GM23248 (cell line): ENCODE measurements at regions not wholly inside any gene's neighbourhood (a gene's known extent, or its start where the extent isn't known, plus 50 kb on each side); places are given as distances from the start of the nearest gene placed in this dataset.

ENCODE experiments used
- EZH2 ChIP-seq: fragments of 200-600 bp; sonication (generic); IDR thresholded peaks from 2 replicates; pipeline ENCODE4 v1.6.1; 2018; ENCODE audit warnings: antibody characterized with exemption, mild to moderate bottlenecking; ENCODE audit not compliant: insufficient read depth, poor library complexity, severe bottlenecking
- EZH2phosphoT487 ChIP-seq: fragments of 200-600 bp; sonication (generic); IDR thresholded peaks from 2 replicates; pipeline ENCODE4 v1.6.1; 2018; ENCODE audit warnings: antibody characterized with exemption, moderate library complexity, mild to moderate bottlenecking, low read depth; ENCODE audit not compliant: insufficient read depth

DNA sequence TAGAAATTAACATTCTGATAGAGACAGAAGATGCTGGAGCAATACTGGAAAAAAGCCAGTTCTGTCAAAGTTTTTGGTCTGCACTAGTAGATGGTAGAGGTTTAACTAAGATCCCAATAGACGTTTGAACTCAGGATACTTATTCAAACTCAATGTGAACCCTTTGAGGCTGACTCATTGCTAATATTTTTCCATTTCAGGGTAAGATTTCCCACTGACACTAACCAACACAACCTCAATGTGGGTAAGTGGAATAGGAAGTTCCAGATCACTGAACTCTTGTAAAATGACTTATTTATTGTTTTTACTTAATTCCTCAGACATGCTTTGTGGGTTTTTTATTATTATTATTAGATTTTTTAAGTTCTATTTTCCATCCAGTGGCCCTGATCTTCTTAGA is 1024.8 kb downstream of the EPHA3 start:
- TF ChIP-seq EZH2, result no peak
- no peak for TF ChIP-seq EZH2phosphoT487
